H1 (cell line): ENCODE measurements at regions not wholly inside any gene's neighbourhood (a gene's known extent, or its start where the extent isn't known, plus 50 kb on each side); places are given as distances from the start of the nearest gene placed in this dataset.

Experiments
- CTCF ChIA-PET: fragments of 300-600 bp; sonication (Branson Sonifier 250); formaldehyde crosslinking; loops from one replicate; lab custom pipeline; 2021; ENCODE audit not compliant: partially characterized antibody; lab: Charles Lee
- POLR2A ChIA-PET: fragments of 300-600 bp; sonication (Branson Sonifier 250); formaldehyde crosslinking; loops from one replicate; lab custom pipeline; 2021; ENCODE audit warnings: inconsistent platforms; ENCODE audit not compliant: partially characterized antibody; lab: Charles Lee
- DNase-seq, 2 experiments: peaks; one replicate each; pipeline versions ENCODE4 v3.0.0 to v3.0.0-alpha.2; 2010 to 2022; ENCODE audit warnings: low spot score in 2 of 2, low read depth in 1 of 2, mixed read lengths in 1 of 2
- FAIRE-seq: peaks from 2 replicates; lab custom pipeline; 2011; peaks lifted over from hg19 to GRCh38; lab: Jason Lieb, UNC
- H2AFZ ChIP-seq: 2 replicates; pipeline ENCODE4 v1.8.1; 2012; ENCODE audit warnings: low read length, inconsistent platforms
- H2AK5ac ChIP-seq: 2 replicates; pipeline ENCODE4 v1.6.1; 2013; ENCODE audit warnings: low read depth, low read length
- H2BK120ac ChIP-seq: replicated peaks from 2 replicates; pipeline ENCODE3; 2013; ENCODE audit warnings: low read depth, low read length, inconsistent platforms
- H2BK12ac ChIP-seq: 2 replicates; pipeline ENCODE4 v1.6.1; 2013; ENCODE audit warnings: low read depth, low read length
- H2BK15ac ChIP-seq: 2 replicates; pipeline ENCODE4 v1.6.1; 2013; ENCODE audit warnings: low read length
- H2BK20ac ChIP-seq: 2 replicates; pipeline ENCODE4 v1.6.1; 2013; ENCODE audit warnings: low read length
- H2BK5ac ChIP-seq: 2 replicates; pipeline ENCODE4 v1.6.1; 2013; ENCODE audit warnings: low read depth, low read length
- H3K14ac ChIP-seq: 2 replicates; pipeline ENCODE4 v1.6.1; 2013; ENCODE audit warnings: inconsistent platforms; ENCODE audit not compliant: insufficient read length
- H3K18ac ChIP-seq: 2 replicates; pipeline ENCODE4 v1.6.1; 2013; ENCODE audit warnings: low read length; ENCODE audit errors: extremely low read depth
- H3K23ac ChIP-seq: 2 replicates; pipeline ENCODE4 v1.6.1; 2013; ENCODE audit warnings: inconsistent platforms; ENCODE audit not compliant: insufficient read length
- H3K23me2 ChIP-seq: 2 replicates; pipeline ENCODE4 v1.6.1; 2013; ENCODE audit warnings: low read depth, low read length
- H3K27ac ChIP-seq: 2 replicates; pipeline ENCODE4 v1.6.1; 2011; ENCODE audit warnings: low read depth, low read length, inconsistent platforms
- H3K27me3 ChIP-seq, 4 experiments: replicated peaks in 1 of 4; 1 replicate in 1 of 4; 2 replicates in 3 of 4; pipeline versions ENCODE4 v1.6.1 to v1.8.1; 2011 to 2013; ENCODE audit warnings: low read length in 3 of 4, mild to moderate bottlenecking in 3 of 4, inconsistent platforms in 2 of 4, mixed read lengths in 2 of 4, moderate library complexity in 1 of 4; ENCODE audit not compliant: control insufficient read depth in 3 of 4, insufficient read depth in 3 of 4; ENCODE audit errors: extremely low read depth in 1 of 4
- H3K36me3 ChIP-seq, 4 experiments: 2 replicates each; pipeline versions ENCODE4 v1.6.1 to v1.8.1; 2011 to 2013; ENCODE audit warnings: mild to moderate bottlenecking in 4 of 4, low read length in 3 of 4, moderate library complexity in 2 of 4, control low read depth in 1 of 4, inconsistent platforms in 1 of 4; ENCODE audit not compliant: insufficient read depth in 4 of 4, control insufficient read depth in 2 of 4
- H3K4ac ChIP-seq: replicated peaks from 2 replicates; pipeline ENCODE3; 2013; ENCODE audit warnings: low read length, low read depth, mixed read lengths, inconsistent platforms; ENCODE audit not compliant: insufficient read length
- H3K4me1 ChIP-seq, 4 experiments: replicated peaks in 1 of 4; 1 replicate in 1 of 4; 2 replicates in 3 of 4; pipeline versions ENCODE4 v1.6.1 to v1.8.1; 2011 to 2013; ENCODE audit warnings: low read length in 3 of 4, inconsistent platforms in 2 of 4, mixed read lengths in 1 of 4; ENCODE audit not compliant: insufficient read depth in 4 of 4, control insufficient read depth in 3 of 4
- H3K4me2 ChIP-seq, 2 experiments: 2 replicates each; pipeline versions ENCODE4 v1.6.1 to v1.8.1; 2011 to 2013; ENCODE audit warnings: low read depth in 2 of 2, low read length in 2 of 2, control low read depth in 1 of 2, inconsistent platforms in 1 of 2, mild to moderate bottlenecking in 1 of 2; ENCODE audit not compliant: insufficient read depth in 1 of 2
- H3K4me3 ChIP-seq, 4 experiments: fragments of 200-600, 300-600 bp in 1 of 4; sonication (generic), shearing (Covaris generic), sonication (Bioruptor Twin) in 1 of 4; 2 replicates each; pipeline versions ENCODE4 v1.5.1 to v1.8.1; 2011 to 2016; ENCODE audit warnings: low read length in 4 of 4, low read depth in 3 of 4, control low read depth in 2 of 4, inconsistent platforms in 2 of 4, mild to moderate bottlenecking in 2 of 4, mixed read lengths in 1 of 4, moderate library complexity in 1 of 4; ENCODE audit not compliant: insufficient read depth in 2 of 4; ENCODE audit errors: extremely low read depth in 1 of 4
- H3K56ac ChIP-seq: replicated peaks from 2 replicates; pipeline ENCODE3; 2013; ENCODE audit warnings: low read depth, mild to moderate bottlenecking, mixed read lengths, low read length, inconsistent platforms; ENCODE audit not compliant: insufficient read length
- H3K79me1 ChIP-seq: 2 replicates; pipeline ENCODE4 v1.6.1; 2013; ENCODE audit warnings: low read depth, low read length, control low read depth
- H3K79me2 ChIP-seq, 2 experiments: 2 replicates each; pipeline versions ENCODE4 v1.6.1 to v1.8.1; 2012 to 2013; ENCODE audit warnings: low read length in 2 of 2, mild to moderate bottlenecking in 2 of 2, inconsistent platforms in 1 of 2; ENCODE audit not compliant: insufficient read depth in 2 of 2, control insufficient read depth in 1 of 2
- H3K9ac ChIP-seq, 4 experiments: replicated peaks in 1 of 4; 1 replicate in 1 of 4; 2 replicates in 3 of 4; pipeline versions ENCODE4 v1.6.1 to v1.8.1; 2011 to 2013; ENCODE audit warnings: low read depth in 3 of 4, low read length in 3 of 4, control low read depth in 2 of 4, mild to moderate bottlenecking in 2 of 4, moderate library complexity in 2 of 4, inconsistent platforms in 1 of 4; ENCODE audit errors: extremely low read depth in 1 of 4
- H3K9me3 ChIP-seq, 2 experiments: 2 replicates each; pipeline versions ENCODE4 v1.6.1 to v1.8.1; 2012 to 2013; ENCODE audit warnings: mild to moderate bottlenecking in 2 of 2, moderate library complexity in 2 of 2, control low read depth in 1 of 2, inconsistent platforms in 1 of 2, low read depth in 1 of 2, low read length in 1 of 2, mixed read lengths in 1 of 2; ENCODE audit not compliant: insufficient read depth in 2 of 2
- H4K20me1 ChIP-seq, 2 experiments: replicated peaks in 1 of 2; 2 replicates each; pipeline versions ENCODE3 to v1.8.1; 2011 to 2013; ENCODE audit warnings: inconsistent platforms in 2 of 2, low read length in 2 of 2, mild to moderate bottlenecking in 1 of 2; ENCODE audit not compliant: insufficient read depth in 2 of 2, control insufficient read depth in 1 of 2
- H4K5ac ChIP-seq: 2 replicates; pipeline ENCODE4 v1.6.1; 2013; ENCODE audit warnings: low read length, low read depth, mixed read lengths, inconsistent platforms; ENCODE audit not compliant: insufficient read length
- H4K8ac ChIP-seq: 2 replicates; pipeline ENCODE4 v1.8.0; 2013; ENCODE audit warnings: mild to moderate bottlenecking, moderate library complexity, low read length, inconsistent platforms; ENCODE audit not compliant: insufficient read depth; ENCODE audit errors: extremely low read depth
- H4K91ac ChIP-seq: replicated peaks from 2 replicates; pipeline ENCODE3; 2013; ENCODE audit warnings: low read length, mixed read lengths, inconsistent platforms; ENCODE audit not compliant: insufficient read length
- CBX8 ChIP-seq: fragments of 300-800, 300-1000 bp; sonication (generic); IDR thresholded peaks from 2 replicates; pipeline ENCODE4 v1.7.1; 2016; ENCODE audit warnings: low read depth, low read length, borderline replicate concordance
- RNF2 ChIP-seq: fragments of 200-900, 300-1000 bp; sonication (generic); IDR thresholded peaks from 2 replicates; pipeline ENCODE4 v1.7.1; 2016; ENCODE audit warnings: borderline replicate concordance, low read depth, mild to moderate bottlenecking, antibody characterized with exemption, low read length; ENCODE audit not compliant: poor library complexity, severe bottlenecking; ENCODE audit errors: missing control alignments
- SUZ12 ChIP-seq: fragments of 200-600 bp; sonication (generic); IDR thresholded peaks from 2 replicates; pipeline ENCODE4 v1.6.1; 2012; ENCODE audit warnings: mild to moderate bottlenecking, inconsistent platforms, low read length, moderate library complexity, mixed read lengths
- WGBS, 2 experiments: shearing (Covaris generic) in 1 of 2; methylation state at CpG; one replicate each; pipeline versions ENCODE4 v1.1.6 to v1.1.7; 2013 to 2015; ENCODE audit warnings: low lambda C conversion rate in 2 of 2, mixed read lengths in 2 of 2, inconsistent platforms in 1 of 2, low coverage in 1 of 2, missing lambda C conversion rate in 1 of 2; ENCODE audit not compliant: insufficient replicate concordance in 2 of 2, insufficient coverage in 1 of 2, insufficient read length in 1 of 2; ENCODE audit errors: extremely low coverage in 1 of 2, missing lambda C conversion rate in 1 of 2; 5-methylcytosine and 5-hydroxymethylcytosine counted together
- TF ChIP-seq, protein P1 (sequence below): IDR thresholded peaks from 2 replicates; pipeline ENCODE4 v1.6.1; 2011; ENCODE audit warnings: low read depth, mild to moderate bottlenecking, low read length; ENCODE audit not compliant: insufficient read depth
- TF ChIP-seq, protein P2 (sequence below): IDR thresholded peaks from 2 replicates; pipeline ENCODE4 v1.6.1; 2012; ENCODE audit warnings: low read length, inconsistent platforms
- TF ChIP-seq, protein P3 (sequence below): IDR thresholded peaks from 2 replicates; pipeline ENCODE4 v1.6.1; 2011; ENCODE audit warnings: low read length, improper control_type of control experiment

DNA sequence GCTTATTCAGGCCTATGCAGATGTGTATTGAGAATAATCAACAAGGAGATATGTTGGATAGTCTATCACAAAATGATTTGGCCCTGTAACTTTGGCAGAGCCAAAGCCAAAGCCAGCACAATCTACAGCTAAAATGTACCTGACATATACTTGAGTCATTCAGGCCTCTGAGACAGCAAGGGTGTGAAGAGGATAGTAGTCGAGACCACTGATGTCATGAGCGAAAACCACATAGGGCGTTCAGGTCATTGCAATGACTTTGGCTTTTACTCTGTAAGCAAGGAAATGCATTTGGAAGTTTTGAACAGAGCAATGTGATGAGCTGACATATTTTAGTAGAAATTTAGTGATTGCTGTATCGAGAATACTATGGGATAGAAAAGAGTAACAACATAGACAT, 579.6 kb downstream of the AMY1C start:
- no peaks in the 10 kb centered on the region for H3K4me1 ChIP-seq
- H3K36me3 ChIP-seq = no peaks in the 10 kb centered on the region
- no peaks in the 10 kb centered on the region for H3K79me1 ChIP-seq
- no peak overlapping the region for H2BK120ac ChIP-seq
- no peak overlapping the region for H4K8ac ChIP-seq
- H2BK15ac ChIP-seq = no peak overlapping the region
- H3K14ac ChIP-seq = no peak overlapping the region
- no peaks in the 10 kb centered on the region for H3K79me2 ChIP-seq
- H2BK12ac ChIP-seq = no peak overlapping the region
- DNase-seq = no peak
- no peak overlapping the region for H2BK5ac ChIP-seq
- no peak overlapping the region for H2BK20ac ChIP-seq
- H3K27ac ChIP-seq = no peak overlapping the region
- no peak overlapping the region for H3K4ac ChIP-seq
- no peaks in the 10 kb centered on the region for H3K23me2 ChIP-seq
- no peak overlapping the region for H3K23ac ChIP-seq
- no peak overlapping the region for H3K18ac ChIP-seq
- no peak overlapping the region for H3K56ac ChIP-seq
- no peak for FAIRE-seq
- CTCF ChIA-PET = no interaction called here
- H3K9me3 ChIP-seq = no peaks in the 10 kb centered on the region
- H4K91ac ChIP-seq = no peak overlapping the region
- H3K9ac ChIP-seq = no peak overlapping the region
- no peak overlapping the region for H3K4me2 ChIP-seq
- WGBS, 2 experiments = 97% methylated on average over 4 of the region's 4 CpGs; no CpG with 5 or more reads in 1 of the 2 experiments
- no peaks in the 10 kb centered on the region for H4K20me1 ChIP-seq
- TF ChIP-seq, protein P1, sequence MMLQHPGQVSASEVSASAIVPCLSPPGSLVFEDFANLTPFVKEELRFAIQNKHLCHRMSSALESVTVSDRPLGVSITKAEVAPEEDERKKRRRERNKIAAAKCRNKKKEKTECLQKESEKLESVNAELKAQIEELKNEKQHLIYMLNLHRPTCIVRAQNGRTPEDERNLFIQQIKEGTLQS = no peak
- TF ChIP-seq SUZ12 = no peak
- no peak for TF ChIP-seq RNF2
- TF ChIP-seq, protein P2, sequence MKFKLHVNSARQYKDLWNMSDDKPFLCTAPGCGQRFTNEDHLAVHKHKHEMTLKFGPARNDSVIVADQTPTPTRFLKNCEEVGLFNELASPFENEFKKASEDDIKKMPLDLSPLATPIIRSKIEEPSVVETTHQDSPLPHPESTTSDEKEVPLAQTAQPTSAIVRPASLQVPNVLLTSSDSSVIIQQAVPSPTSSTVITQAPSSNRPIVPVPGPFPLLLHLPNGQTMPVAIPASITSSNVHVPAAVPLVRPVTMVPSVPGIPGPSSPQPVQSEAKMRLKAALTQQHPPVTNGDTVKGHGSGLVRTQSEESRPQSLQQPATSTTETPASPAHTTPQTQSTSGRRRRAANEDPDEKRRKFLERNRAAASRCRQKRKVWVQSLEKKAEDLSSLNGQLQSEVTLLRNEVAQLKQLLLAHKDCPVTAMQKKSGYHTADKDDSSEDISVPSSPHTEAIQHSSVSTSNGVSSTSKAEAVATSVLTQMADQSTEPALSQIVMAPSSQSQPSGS = no peak
- TF ChIP-seq CBX8 = no peak
- TF ChIP-seq, protein P3, sequence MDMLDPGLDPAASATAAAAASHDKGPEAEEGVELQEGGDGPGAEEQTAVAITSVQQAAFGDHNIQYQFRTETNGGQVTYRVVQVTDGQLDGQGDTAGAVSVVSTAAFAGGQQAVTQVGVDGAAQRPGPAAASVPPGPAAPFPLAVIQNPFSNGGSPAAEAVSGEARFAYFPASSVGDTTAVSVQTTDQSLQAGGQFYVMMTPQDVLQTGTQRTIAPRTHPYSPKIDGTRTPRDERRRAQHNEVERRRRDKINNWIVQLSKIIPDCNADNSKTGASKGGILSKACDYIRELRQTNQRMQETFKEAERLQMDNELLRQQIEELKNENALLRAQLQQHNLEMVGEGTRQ = no peak
- H2AFZ ChIP-seq = no peak overlapping the region
- POLR2A ChIA-PET = no interaction called here
- no peak overlapping the region for H4K5ac ChIP-seq
- H3K27me3 ChIP-seq = no peaks in the 10 kb centered on the region
- no peak overlapping the region for H2AK5ac ChIP-seq
- no peak overlapping the region for H3K4me3 ChIP-seq
